Choroid plexus epithelial cell (primary cell): ENCODE measurements at regions not wholly inside any gene's neighbourhood (a gene's known extent, or its start where the extent isn't known, plus 50 kb on each side); places are given as distances from the start of the nearest gene placed in this dataset.
"Not testable (repeated sequence)": the region's sequence is repeated elsewhere in the genome, so short reads cannot be mapped to it uniquely, and the experiment has no call there.

Experiments used
- DNase-seq: peaks from one replicate; pipeline ENCODE4 v3.0.0-alpha.2; 2010; ENCODE audit warnings: low read depth
- H3K4me3 ChIP-seq: 2 replicates; pipeline ENCODE4 v1.5.1; 2011; ENCODE audit warnings: low read depth, mild to moderate bottlenecking, control low read depth, low read length, moderate library complexity
- TF ChIP-seq, protein P1 (sequence below): conservative IDR thresholded peaks from 2 replicates; pipeline ENCODE4 v1.5.1; 2011; ENCODE audit warnings: low read depth, mild to moderate bottlenecking, control low read depth, inconsistent platforms, low read length, moderate library complexity

DNA sequence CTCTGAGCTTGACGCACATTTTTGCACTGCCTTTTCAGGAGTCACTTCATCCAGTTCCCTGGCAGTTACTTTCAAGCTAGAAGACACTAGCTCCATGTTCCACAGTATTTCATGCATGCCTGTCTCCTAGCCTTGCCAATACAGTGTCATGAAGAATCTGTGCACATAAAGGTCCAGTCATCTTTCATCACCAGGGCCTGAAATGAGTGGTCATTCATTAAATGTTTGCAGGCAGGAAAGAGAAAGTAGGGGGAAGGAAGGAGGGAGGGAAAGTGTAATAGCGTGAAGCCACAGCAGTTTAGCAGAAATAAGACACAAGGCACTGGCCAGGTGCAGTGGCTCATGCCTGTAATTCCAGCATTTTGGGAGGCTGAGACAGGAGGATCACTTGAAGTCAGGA is 92.4 kb upstream of the COPS8 start:
- H3K4me3 ChIP-seq: no peak overlapping the region
- TF ChIP-seq, protein P1, sequence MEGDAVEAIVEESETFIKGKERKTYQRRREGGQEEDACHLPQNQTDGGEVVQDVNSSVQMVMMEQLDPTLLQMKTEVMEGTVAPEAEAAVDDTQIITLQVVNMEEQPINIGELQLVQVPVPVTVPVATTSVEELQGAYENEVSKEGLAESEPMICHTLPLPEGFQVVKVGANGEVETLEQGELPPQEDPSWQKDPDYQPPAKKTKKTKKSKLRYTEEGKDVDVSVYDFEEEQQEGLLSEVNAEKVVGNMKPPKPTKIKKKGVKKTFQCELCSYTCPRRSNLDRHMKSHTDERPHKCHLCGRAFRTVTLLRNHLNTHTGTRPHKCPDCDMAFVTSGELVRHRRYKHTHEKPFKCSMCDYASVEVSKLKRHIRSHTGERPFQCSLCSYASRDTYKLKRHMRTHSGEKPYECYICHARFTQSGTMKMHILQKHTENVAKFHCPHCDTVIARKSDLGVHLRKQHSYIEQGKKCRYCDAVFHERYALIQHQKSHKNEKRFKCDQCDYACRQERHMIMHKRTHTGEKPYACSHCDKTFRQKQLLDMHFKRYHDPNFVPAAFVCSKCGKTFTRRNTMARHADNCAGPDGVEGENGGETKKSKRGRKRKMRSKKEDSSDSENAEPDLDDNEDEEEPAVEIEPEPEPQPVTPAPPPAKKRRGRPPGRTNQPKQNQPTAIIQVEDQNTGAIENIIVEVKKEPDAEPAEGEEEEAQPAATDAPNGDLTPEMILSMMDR: no peak
- DNase-seq: no peak

DNA sequence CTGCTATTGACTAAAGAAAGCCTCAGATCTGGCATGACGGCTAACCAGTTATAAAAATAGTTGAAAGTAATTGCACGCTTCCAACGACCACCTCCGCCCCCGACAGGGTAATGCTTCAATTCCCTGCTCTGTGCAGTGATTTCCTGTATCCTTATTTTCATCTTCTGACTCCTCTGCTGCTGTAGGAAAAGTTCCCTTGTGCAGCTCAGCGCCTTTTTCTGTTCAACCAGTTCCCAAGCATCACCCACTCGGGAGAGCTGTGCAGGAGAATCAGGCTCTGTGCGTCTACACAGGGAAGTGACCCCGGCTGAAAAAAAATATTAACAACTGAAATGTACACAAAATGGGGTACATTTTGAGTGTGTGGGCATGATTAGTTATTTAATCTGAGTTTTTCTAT is 91.3 kb upstream of the COPS8 start:
- H3K4me3 ChIP-seq: no peak overlapping the region
- DNase-seq: no peak
- TF ChIP-seq, protein P1: no peak

DNA sequence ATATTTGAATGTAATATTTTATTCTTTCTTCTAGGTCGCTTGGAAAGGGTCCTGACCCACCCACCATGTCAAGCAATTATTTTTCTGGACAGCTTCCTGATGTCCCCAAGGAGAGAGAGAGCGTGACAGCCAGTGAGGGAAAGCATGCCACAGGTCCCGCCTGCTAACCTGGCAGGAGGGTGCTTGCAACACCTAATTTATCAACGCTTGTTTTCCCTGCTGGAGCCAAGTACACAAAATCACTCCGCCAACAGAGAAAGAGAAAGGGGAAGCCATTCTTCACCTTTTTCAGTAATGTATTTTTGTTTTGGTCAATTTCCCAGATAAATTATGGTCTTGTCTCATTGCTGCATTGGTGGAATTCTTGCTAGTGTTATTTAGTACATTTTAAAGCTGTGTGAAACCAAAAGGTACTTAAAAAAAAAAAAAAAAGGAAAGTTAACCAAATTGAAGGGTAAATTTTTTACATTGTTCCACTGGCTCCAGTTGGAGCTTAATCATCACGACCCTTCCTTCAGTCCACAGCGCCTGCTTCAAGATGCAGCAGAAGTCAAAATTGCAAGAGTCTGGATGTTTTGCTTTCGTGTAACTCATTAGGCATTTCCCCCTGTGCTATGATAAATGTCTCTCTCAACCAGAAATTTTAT is 88.5 kb upstream of the COPS8 start:
- peak; percentile 27 for DNase-seq
- TF ChIP-seq, protein P1: no peak
- no peak overlapping the region for H3K4me3 ChIP-seq

DNA sequence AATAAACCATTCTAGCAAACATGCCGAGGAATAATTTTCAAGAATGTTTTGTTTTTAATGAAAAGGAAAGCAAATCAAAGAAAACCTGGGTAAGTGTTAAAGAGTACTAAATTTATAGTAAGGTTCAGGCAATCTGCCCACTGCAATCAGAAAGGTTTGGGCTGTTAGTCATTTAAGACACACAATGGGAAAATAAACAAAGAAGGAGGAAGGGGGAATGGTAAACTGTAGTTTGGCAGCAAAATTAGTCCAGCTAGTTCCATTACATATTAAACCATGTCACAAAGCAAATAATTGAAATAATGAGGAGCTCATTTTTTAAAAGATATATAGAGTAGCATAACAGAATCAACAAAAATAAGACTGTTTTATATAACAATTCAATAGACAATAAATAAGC is 87.5 kb upstream of the COPS8 start:
- TF ChIP-seq, protein P1: no peak
- peak; percentile 28 for DNase-seq
- no peak overlapping the region for H3K4me3 ChIP-seq

DNA sequence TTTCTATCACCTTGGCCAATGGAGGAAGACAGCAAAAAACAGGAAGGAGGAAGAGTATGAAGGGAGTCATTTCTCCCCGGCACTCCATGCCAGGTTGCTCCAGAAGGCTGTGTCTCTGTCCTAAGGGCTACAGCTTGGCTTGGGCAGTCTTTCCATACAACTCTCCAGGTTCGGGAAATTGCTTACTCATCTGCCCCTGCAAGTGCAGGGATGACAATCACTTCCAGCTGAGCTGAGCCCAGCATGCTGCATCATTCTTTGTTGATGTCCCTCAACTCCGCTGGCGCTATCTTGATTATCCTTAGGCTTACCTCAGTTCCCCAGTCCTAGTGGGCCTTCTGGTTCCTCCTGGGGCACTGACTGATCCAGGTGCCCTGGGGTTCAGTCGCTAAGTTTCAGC is 86.9 kb upstream of the COPS8 start:
- TF ChIP-seq, protein P1: no peak
- no peak overlapping the region for H3K4me3 ChIP-seq
- peak; percentile 3 for DNase-seq

DNA sequence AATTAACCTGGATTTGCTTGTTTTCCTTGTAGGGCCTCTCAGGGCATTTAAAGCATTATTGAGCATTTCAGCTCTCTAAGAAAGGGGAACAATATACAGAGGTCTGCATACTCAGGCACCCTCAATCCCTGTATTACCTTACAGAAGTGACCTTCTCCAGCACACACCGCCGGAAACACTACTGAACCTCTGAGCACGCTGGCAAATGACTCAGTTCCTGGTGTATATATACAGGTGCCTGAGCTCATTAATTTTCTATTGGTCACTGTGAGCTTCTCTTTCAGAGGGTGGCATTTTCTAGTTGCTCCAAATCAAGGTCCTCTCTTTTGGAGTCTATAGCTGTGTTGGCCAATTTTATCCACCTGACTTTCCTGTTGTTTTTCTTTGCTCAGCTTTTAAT is 85.2 kb upstream of the COPS8 start:
- TF ChIP-seq, protein P1: no peak
- no peak overlapping the region for H3K4me3 ChIP-seq
- DNase-seq: no peak

DNA sequence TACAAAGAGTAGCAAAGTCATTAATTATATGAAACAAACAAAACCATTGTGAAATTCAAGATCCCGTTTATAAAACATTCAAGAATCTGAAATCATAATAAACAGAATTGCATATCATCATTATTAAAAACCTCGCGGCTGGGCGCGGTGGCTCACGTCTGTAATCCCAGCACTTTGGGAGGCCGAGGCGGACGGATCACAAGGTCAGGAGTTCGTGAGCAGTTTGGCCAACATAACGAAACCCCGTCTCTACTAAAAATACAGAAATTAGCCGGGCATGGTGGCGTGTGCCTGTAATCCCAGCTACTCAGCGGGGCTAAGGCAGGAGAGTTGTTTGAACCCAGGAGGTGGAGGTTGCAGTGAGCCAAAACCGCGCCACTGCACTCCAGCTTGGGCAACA is 80.3 kb upstream of the COPS8 start:
- not testable (repeated sequence) for DNase-seq
- H3K4me3 ChIP-seq: peak overlapping the region; percentile 39
